GM18909 (cell line): ENCODE measurements at regions not wholly inside any gene's neighbourhood (a gene's known extent, or its start where the extent isn't known, plus 50 kb on each side); places are given as distances from the start of the nearest gene placed in this dataset.

Source experiments
- ATAC-seq: cut with Tn5 transposase; IDR thresholded peaks from one replicate; pipeline ENCODE4 v1.9.1; 2021; ENCODE audit warnings: mild to moderate bottlenecking; ENCODE audit not compliant: unreplicated experiment, poor library complexity

- no peak for ATAC-seq
Observed at GRCh38 chr12:76611533-76611932, 52.0 kb upstream of the OSBPL8 start.

- ATAC-seq: no peak
Observed at GRCh38 chr12:76614364-76614763, 54.8 kb upstream of the OSBPL8 start.

GRCh38 chr12:76618031-76618430 lies 58.5 kb upstream of the OSBPL8 start:
- ATAC-seq: no peak

GRCh38 chr12:76621582-76622024 lies 62.0 kb upstream of the OSBPL8 start:
- peak; percentile 84 for ATAC-seq

GRCh38 chr12:76622351-76622750 lies 62.8 kb upstream of the OSBPL8 start:
- no peak for ATAC-seq

- no peak for ATAC-seq
Observed at GRCh38 chr12:76622915-76623314, 63.3 kb upstream of the OSBPL8 start.

GRCh38 chr12:76623931-76624330 lies 64.4 kb upstream of the OSBPL8 start:
- ATAC-seq: no peak

- ATAC-seq: no peak
Observed at GRCh38 chr12:76627346-76628135, 68.0 kb upstream of the OSBPL8 start.

- ATAC-seq: no peak
Observed at GRCh38 chr12:76628745-76629144, 69.2 kb upstream of the OSBPL8 start.

GRCh38 chr12:76631741-76632140 lies 72.2 kb upstream of the OSBPL8 start:
- ATAC-seq: no peak

GRCh38 chr12:76633415-76633814 lies 73.8 kb upstream of the OSBPL8 start:
- no peak for ATAC-seq

- no peak for ATAC-seq
Observed at GRCh38 chr12:76634133-76634532, 74.6 kb upstream of the OSBPL8 start.

GRCh38 chr12:76636121-76636692 lies 76.6 kb upstream of the OSBPL8 start:
- no peak for ATAC-seq

- no peak for ATAC-seq
Observed at GRCh38 chr12:76637807-76638206, 78.2 kb upstream of the OSBPL8 start.

GRCh38 chr12:76639646-76640045 lies 80.1 kb upstream of the OSBPL8 start:
- ATAC-seq: no peak

GRCh38 chr12:76641073-76641472 lies 81.5 kb upstream of the OSBPL8 start:
- no peak for ATAC-seq

- ATAC-seq: no peak
Observed at GRCh38 chr12:76641961-76642360, 82.4 kb upstream of the OSBPL8 start.

GRCh38 chr12:76643438-76643837 lies 83.9 kb upstream of the OSBPL8 start:
- ATAC-seq: no peak

GRCh38 chr12:76644950-76645349 lies 85.4 kb upstream of the OSBPL8 start:
- ATAC-seq: no peak

- no peak for ATAC-seq
Observed at GRCh38 chr12:76645934-76646333, 86.4 kb upstream of the OSBPL8 start.

GRCh38 chr12:76646366-76646765 lies 86.8 kb upstream of the OSBPL8 start:
- ATAC-seq: no peak

GRCh38 chr12:76649099-76649498 lies 89.5 kb upstream of the OSBPL8 start:
- no peak for ATAC-seq
